ENCODE measurements at regions not wholly inside any gene's neighbourhood (a gene's known extent, or its start where the extent isn't known, plus 50 kb on each side); places are given as distances from the start of the nearest gene placed in this dataset.
"Not testable (repeated sequence)": the region's sequence is repeated elsewhere in the genome, so short reads cannot be mapped to it uniquely, and the experiment has no call there.

GRCh38 chrX:34270434-34270833 is 138.3 kb upstream of the FAM47A start:
- DNase-seq (ENCODE audit: low spot score) = no peak

GRCh38 chrX:34238896-34239295 is 106.8 kb upstream of the FAM47A start:
- DNase-seq (ENCODE audit: low spot score) = no peak

GRCh38 chrX:34230156-34230555 is 98.0 kb upstream of the FAM47A start:
- DNase-seq (ENCODE audit: low spot score) = not testable (repeated sequence)

- no peak for DNase-seq (ENCODE audit: low spot score)
These were observed 95.7 kb upstream of the FAM47A start for GRCh38 chrX:34227804-34228203.

- DNase-seq (ENCODE audit: low spot score) = no peak
These were observed 91.5 kb upstream of the FAM47A start for GRCh38 chrX:34223574-34223973.

GRCh38 chrX:34218063-34218462 is 85.9 kb upstream of the FAM47A start:
- no peak for DNase-seq (ENCODE audit: low spot score)

- DNase-seq (ENCODE audit: low spot score) = no peak
These were observed 65.8 kb upstream of the FAM47A start for GRCh38 chrX:34197946-34198345.
